ENCODE measurements at regions not wholly inside any gene's neighbourhood (a gene's known extent, or its start where the extent isn't known, plus 50 kb on each side); places are given as distances from the start of the nearest gene placed in this dataset.

DNA sequence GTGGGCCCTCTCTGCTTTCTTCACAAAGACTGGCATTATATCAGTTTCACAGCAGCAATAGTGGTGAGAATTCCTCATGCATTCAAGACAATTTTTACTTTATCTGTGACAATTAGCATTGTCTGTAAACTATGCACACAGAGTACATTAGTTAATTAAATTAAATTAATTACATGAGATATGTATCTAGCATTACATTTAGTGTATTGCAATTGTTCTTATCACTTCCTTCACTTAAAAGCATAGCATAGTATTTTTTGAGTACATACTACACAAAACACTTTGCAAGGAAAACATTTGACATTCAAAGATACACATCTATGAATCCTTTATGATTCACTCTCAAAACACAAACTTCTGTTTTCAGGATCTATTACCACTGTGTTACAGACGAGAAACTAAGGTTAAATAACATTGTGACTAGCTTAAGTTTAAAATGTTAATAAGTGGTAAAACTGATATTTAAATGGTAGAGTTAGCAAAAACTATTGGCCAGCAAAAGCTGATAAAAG, 1542.6 kb downstream of the PLA2G4A start:
- Histone ChIP-seq H4K20me1 (ENCODE audit: insufficient read depth, low read length) (no peaks in the 10 kb centered on the region), H3K4me1 (ENCODE audit: insufficient read depth, low read length) (no peaks in the 10 kb centered on the region), H3K79me2 (ENCODE audit: insufficient read depth, low read length) (no peaks in the 10 kb centered on the region), H3K27ac (ENCODE audit: low read depth, low read length) (no peak overlapping the region), H2AFZ (ENCODE audit: low read length) (no peak overlapping the region), H3K9me3 (ENCODE audit: low read depth, low read length) (no peaks in the 10 kb centered on the region), H3K4me3 (ENCODE audit: insufficient read depth, low read length) (no peak overlapping the region), H3K36me3 (ENCODE audit: insufficient read depth, low read length) (no peaks in the 10 kb centered on the region), H3K27me3 (ENCODE audit: insufficient read depth, low read length) (no peaks in the 10 kb centered on the region), H3K4me2 (ENCODE audit: insufficient read depth, low read length) (no peak overlapping the region)
- TF ChIP-seq CTCF (IDR thresholded peaks at IDR 0.05; ENCODE audit: extremely low read depth, low read depth, low read length): no peak
- no peak for DNase-seq (ENCODE audit: insufficient read length, low spot score, missing footprints)

DNA sequence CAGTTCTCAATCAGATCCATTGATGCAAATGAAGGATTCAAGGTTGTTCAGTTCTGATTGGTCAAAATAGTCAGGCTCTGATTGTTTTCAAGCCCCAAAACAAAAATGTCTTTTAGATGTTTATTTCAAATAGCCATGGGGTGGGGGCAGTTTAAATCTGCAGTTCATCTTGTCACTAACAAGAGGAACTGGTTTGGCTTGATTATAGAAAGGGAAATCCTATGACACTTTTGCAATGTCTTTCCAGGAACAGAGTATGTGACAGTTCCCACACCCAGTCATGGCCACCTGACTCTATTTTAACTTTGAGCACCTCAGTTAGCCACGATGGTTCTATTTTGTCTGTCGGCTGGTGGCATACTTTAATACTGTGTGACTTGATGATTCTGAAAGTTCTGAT, 1544.1 kb downstream of the PLA2G4A start:
- Histone ChIP-seq H3K36me3 (ENCODE audit: insufficient read depth, low read length) (no peaks in the 10 kb centered on the region), H3K27me3 (ENCODE audit: insufficient read depth, low read length) (no peaks in the 10 kb centered on the region), H3K27ac (ENCODE audit: low read depth, low read length) (no peak overlapping the region), H4K20me1 (ENCODE audit: insufficient read depth, low read length) (no peaks in the 10 kb centered on the region), H3K4me2 (ENCODE audit: insufficient read depth, low read length) (no peak overlapping the region), H3K79me2 (ENCODE audit: insufficient read depth, low read length) (no peaks in the 10 kb centered on the region), H3K4me3 (ENCODE audit: insufficient read depth, low read length) (no peak overlapping the region), H3K9me3 (ENCODE audit: low read depth, low read length) (no peaks in the 10 kb centered on the region), H3K4me1 (ENCODE audit: insufficient read depth, low read length) (no peaks in the 10 kb centered on the region), H2AFZ (ENCODE audit: low read length) (no peak overlapping the region)
- DNase-seq (ENCODE audit: insufficient read length, low spot score, missing footprints): no peak
- no peak for TF ChIP-seq CTCF (IDR thresholded peaks at IDR 0.05; ENCODE audit: extremely low read depth, low read depth, low read length)

DNA sequence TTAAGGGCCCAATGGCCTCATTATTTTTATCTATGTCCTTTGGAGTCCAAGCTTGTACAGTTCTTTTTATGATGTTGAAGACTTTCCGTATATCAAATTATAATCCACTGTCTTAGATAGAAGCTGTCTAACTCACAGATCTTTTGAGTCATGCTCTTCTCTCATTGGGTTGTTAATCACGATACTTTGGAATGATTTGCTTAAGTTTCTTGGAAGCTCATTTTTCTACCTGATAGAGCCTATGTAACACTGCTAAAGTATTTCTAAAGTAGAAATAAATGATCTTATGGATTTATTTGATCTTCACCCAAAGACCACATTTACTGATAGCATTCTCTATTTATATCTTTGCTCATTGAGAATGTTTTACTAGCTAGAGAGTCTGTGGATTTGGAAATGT, 1554.1 kb downstream of the PLA2G4A start:
- TF ChIP-seq CTCF (IDR thresholded peaks at IDR 0.05; ENCODE audit: extremely low read depth, low read depth, low read length): no peak
- H2AFZ ChIP-seq (ENCODE audit: low read length): no peak overlapping the region
- no peaks in the 10 kb centered on the region for H3K27me3 ChIP-seq (ENCODE audit: insufficient read depth, low read length)
- DNase-seq (ENCODE audit: insufficient read length, low spot score, missing footprints): no peak
- no peaks in the 10 kb centered on the region for H4K20me1 ChIP-seq (ENCODE audit: insufficient read depth, low read length)
- H3K4me2 ChIP-seq (ENCODE audit: insufficient read depth, low read length): no peak overlapping the region
- H3K4me1 ChIP-seq (ENCODE audit: insufficient read depth, low read length): no peaks in the 10 kb centered on the region
- H3K27ac ChIP-seq (ENCODE audit: low read depth, low read length): no peak overlapping the region
- H3K4me3 ChIP-seq (ENCODE audit: insufficient read depth, low read length): no peak overlapping the region
- H3K79me2 ChIP-seq (ENCODE audit: insufficient read depth, low read length): no peaks in the 10 kb centered on the region
- H3K9me3 ChIP-seq (ENCODE audit: low read depth, low read length): no peaks in the 10 kb centered on the region
- H3K36me3 ChIP-seq (ENCODE audit: insufficient read depth, low read length): no peaks in the 10 kb centered on the region

DNA sequence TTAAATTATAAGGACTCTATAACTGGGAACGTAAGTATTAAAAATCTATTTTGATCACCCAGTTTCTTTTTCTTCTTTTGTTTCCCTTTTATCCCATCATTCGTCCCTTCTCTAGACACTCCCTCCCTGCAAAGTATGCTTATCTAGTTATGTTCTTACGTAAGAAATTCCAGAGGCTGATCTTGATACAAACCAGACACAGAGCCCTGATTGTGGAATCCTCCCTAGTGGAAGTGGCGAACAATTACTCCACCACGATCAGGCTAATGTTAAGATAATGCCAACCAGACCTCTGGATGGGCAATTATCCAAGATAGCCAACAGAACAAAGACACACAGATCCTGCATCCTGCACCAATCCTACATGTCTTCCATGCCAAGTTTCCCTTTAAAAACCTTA, 1557.4 kb downstream of the PLA2G4A start:
- Histone ChIP-seq H3K27ac (ENCODE audit: low read depth, low read length) (no peak overlapping the region), H3K27me3 (ENCODE audit: insufficient read depth, low read length) (no peaks in the 10 kb centered on the region), H3K9me3 (ENCODE audit: low read depth, low read length) (no peaks in the 10 kb centered on the region), H3K4me3 (ENCODE audit: insufficient read depth, low read length) (no peak overlapping the region), H3K79me2 (ENCODE audit: insufficient read depth, low read length) (no peaks in the 10 kb centered on the region), H2AFZ (ENCODE audit: low read length) (no peak overlapping the region), H4K20me1 (ENCODE audit: insufficient read depth, low read length) (no peaks in the 10 kb centered on the region), H3K36me3 (ENCODE audit: insufficient read depth, low read length) (no peaks in the 10 kb centered on the region), H3K4me2 (ENCODE audit: insufficient read depth, low read length) (no peak overlapping the region), H3K4me1 (ENCODE audit: insufficient read depth, low read length) (no peaks in the 10 kb centered on the region)
- no peak for DNase-seq (ENCODE audit: insufficient read length, low spot score, missing footprints)
- no peak for TF ChIP-seq CTCF (IDR thresholded peaks at IDR 0.05; ENCODE audit: extremely low read depth, low read depth, low read length)
